Immature natural killer cell (primary cell): ENCODE measurements at regions not wholly inside any gene's neighbourhood (a gene's known extent, or its start where the extent isn't known, plus 50 kb on each side); places are given as distances from the start of the nearest gene placed in this dataset.
A peak's percentile ranks its signal among the peaks of the same experiment; 100 is the strongest.

ENCODE experiments used
- DNase-seq, 3 donors: peaks; one replicate each; pipeline ENCODE4 v3.0.0; 2022; ENCODE audit warnings: mixed read lengths in 1 of 3
- H3K27ac Mint-ChIP-seq, 6 donors: one replicate each; pipeline ENCODE4 v1.8.0; 2020; ENCODE audit warnings: mixed read lengths in 6 of 6, mild to moderate bottlenecking in 5 of 6, inconsistent platforms in 4 of 6, moderate library complexity in 3 of 6
- H3K27me3 Mint-ChIP-seq, 3 donors: one replicate each; pipeline ENCODE4 v1.8.0; 2020 to 2021; ENCODE audit warnings: low read depth in 3 of 3, mild to moderate bottlenecking in 3 of 3, mixed read lengths in 3 of 3, moderate library complexity in 3 of 3, inconsistent platforms in 1 of 3
- H3K36me3 Mint-ChIP-seq, 3 donors: one replicate each; pipeline ENCODE4 v1.8.0; 2020; ENCODE audit warnings: mixed read lengths in 3 of 3, inconsistent platforms in 2 of 3, mild to moderate bottlenecking in 2 of 3
- H3K4me1 Mint-ChIP-seq, 2 donors: one replicate each; pipeline ENCODE4 v1.8.0; 2020; ENCODE audit warnings: inconsistent platforms in 2 of 2, mild to moderate bottlenecking in 2 of 2, mixed read lengths in 2 of 2, moderate library complexity in 1 of 2
- H3K4me3 Mint-ChIP-seq, 5 donors: one replicate each; pipeline ENCODE4 v1.8.0; 2020; ENCODE audit warnings: mild to moderate bottlenecking in 5 of 5, mixed read lengths in 5 of 5, inconsistent platforms in 3 of 5, moderate library complexity in 3 of 5
- H3K9me3 Mint-ChIP-seq, 6 donors: one replicate each; pipeline ENCODE4 v1.8.0; 2020; ENCODE audit warnings: mild to moderate bottlenecking in 6 of 6, mixed read lengths in 6 of 6, inconsistent platforms in 4 of 6, moderate library complexity in 3 of 6

DNA sequence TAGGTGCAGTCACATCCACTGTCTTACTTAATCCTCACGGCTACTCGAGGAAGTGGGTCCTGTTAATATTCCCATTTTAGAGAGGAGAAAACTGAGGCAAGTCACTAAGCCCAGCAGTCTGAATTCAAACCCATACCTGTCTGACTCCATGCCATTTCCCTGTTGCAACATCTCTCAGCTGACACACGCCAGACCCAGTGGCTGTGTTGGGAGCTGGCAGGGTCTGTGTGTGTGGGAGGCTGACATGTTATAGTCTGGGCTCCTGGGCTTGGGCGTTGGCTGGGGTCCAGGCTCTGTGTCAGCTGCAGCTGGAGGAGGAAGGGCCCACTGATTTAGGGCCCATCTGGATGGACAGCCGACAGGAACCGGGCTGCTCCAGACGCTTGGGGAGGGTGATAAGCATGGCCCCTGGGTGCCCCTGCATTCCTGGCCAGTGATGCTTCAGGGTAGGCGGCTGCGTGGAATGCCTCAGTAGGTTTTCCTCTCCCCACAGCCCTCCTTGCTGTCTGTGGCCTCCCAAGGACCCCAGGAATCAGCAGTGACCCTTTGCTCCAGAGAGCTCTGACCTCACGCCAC is 562.5 kb downstream of the MN1 start:
- Mint-ChIP-seq H3K4me1 (no peaks in the 10 kb centered on the region), H3K4me3 (no peak overlapping the region), H3K36me3 (no peaks in the 10 kb centered on the region), H3K9me3 (no peaks in the 10 kb centered on the region), H3K27me3 (peaks cover 2% of the 10 kb centered on the region in 3 donors), H3K27ac (no peak overlapping the region)
- DNase-seq, result no peak

DNA sequence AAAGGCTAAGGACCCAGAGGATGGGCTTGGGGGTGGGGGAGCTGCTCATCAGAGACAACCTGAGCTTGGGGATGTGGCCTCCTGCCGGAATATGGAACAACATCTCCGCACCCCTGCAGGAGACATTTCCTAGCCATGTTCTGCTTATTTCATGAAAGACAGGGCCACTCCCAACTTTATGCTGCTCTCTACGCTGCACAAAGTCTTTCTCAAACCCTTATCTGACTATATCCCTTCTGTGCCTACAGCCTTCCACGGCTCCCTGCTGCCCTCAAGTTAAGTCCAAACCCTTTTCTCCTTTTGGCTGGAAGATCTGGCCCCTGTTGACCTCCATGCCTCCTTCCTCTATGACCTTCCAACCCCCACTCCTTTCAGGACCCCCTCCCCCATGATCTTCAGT is 562.0 kb downstream of the MN1 start:
- H3K4me3 Mint-ChIP-seq, result no peak overlapping the region
- H3K9me3 Mint-ChIP-seq, result no peaks in the 10 kb centered on the region
- H3K4me1 Mint-ChIP-seq, result no peaks in the 10 kb centered on the region

DNA sequence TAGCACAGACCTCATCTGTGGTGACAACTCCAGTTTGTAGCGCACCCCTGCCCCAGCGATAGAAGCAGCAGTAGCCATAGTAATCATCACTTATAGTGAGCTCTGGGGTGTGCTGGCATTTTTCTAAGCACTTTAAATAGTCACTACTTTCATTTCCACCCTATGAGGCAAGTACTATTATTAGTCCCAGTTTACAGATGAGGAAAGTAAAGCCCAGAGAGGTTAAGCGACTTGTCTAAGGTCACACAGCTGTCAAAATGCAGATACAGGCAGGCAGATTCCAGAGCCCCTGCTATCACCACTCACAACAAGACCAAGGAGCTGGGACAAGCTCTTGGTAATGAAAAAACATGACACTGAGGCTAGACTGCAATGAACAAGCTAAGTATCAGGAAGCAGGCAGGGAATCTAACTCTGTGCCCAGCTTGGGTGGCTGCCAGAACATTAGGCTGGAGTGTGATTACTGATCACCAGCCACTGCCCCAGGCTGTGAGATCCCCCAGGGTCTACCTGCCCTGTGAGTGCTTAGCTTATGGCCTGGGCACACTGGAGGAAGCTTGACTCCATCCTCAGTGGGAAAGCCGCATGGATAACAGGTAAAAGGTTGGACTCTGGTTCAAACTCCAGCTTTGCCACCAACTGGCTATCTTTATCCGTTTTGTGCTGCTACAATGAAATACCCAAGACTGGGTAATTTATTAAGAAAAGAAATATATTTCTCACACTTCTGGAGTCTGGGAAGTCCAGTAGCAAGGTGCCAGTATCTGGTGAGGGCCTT is 561.1 kb downstream of the MN1 start:
- no peak overlapping the region for H3K27ac Mint-ChIP-seq
- no peak overlapping the region for H3K4me3 Mint-ChIP-seq
- H3K27me3 Mint-ChIP-seq, result peaks cover 2% of the 10 kb centered on the region in 3 donors
- H3K36me3 Mint-ChIP-seq, result no peaks in the 10 kb centered on the region
- DNase-seq, result no peak
- H3K9me3 Mint-ChIP-seq, result no peaks in the 10 kb centered on the region
- no peaks in the 10 kb centered on the region for H3K4me1 Mint-ChIP-seq

More for the DNA sequence above, 562.0 kb downstream of the MN1 start:
- Mint-ChIP-seq H3K27me3 (peaks cover 2% of the 10 kb centered on the region in 3 donors), H3K27ac (no peak overlapping the region), H3K36me3 (no peaks in the 10 kb centered on the region)
- no peak for DNase-seq

DNA sequence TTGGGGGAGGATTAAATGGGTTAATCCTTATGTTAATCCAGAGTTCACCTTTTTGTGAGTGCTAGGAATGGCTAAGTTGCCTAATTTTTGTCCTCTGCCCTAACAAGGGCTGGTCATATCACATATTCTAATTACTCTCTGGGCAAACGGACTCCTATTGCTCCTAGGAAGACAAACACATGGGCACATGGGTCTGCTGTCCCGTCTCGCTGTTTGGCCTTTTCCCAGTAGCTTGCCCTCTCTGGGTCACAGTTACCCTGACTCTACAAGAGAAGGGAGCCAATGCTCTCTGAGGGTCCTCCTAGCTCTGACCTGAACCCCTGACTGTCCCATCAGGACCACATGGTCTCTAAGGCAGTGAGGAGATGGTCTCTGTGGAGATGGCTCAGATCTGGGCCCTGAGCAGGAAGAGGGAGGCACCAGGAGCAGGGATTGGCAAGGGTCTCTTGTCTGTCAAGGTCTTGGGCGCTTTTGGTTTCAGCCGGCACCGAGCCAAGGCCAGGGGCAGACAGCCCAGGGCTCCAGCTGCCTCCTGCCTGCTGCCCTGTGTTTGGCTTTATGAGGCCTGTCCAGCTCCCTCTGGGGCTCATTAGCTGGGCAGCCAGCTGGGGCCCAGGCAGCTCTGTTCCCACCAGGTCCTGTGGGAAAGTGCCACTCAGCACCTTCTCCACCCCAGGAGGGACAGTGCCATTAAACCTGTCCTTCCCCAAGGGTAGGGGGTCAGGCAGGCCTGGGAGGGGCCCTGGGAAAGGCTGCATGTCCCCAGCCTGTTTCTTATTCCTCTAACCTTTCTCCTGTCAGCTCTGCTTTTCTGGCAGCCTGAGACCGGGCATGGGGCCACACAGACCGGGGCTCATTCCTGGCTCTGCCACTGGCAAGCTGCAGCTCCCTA is 559.9 kb downstream of the MN1 start:
- Mint-ChIP-seq H3K27ac (no peak overlapping the region), H3K9me3 (no peaks in the 10 kb centered on the region), H3K4me1 (no peaks in the 10 kb centered on the region), H3K36me3 (no peaks in the 10 kb centered on the region), H3K27me3 (peaks cover 0 to 4% (median 3%) of the 10 kb centered on the region in 3 donors), H3K4me3 (no peak overlapping the region)
- DNase-seq, result no peak

DNA sequence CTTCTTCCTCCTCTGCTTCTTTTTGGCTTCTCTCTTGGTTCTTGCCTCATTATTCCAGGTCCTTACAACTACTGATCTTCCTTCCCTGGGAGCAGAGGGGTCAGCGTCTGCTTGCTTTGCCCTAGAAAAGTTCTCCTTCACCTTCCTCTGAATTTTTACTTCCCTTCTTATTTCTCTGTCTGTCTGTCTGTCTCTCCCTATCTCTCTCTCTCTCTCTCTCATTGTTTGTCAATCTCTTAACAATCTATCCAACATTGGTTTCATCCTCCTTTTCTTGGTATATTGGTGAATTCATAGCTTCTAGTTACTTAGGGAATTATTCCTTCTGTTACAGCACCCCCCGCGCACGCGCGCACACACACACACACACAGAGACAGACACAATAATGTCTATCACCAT is 559.1 kb downstream of the MN1 start:
- Mint-ChIP-seq H3K4me1 (peaks cover 4 to 7% of the 10 kb centered on the region in 2 donors), H3K27ac (no peak overlapping the region), H3K9me3 (no peaks in the 10 kb centered on the region), H3K36me3 (no peaks in the 10 kb centered on the region), H3K4me3 (no peak overlapping the region), H3K27me3 (peaks cover 0 to 6% (median 4%) of the 10 kb centered on the region in 3 donors)
- DNase-seq, result no peak

DNA sequence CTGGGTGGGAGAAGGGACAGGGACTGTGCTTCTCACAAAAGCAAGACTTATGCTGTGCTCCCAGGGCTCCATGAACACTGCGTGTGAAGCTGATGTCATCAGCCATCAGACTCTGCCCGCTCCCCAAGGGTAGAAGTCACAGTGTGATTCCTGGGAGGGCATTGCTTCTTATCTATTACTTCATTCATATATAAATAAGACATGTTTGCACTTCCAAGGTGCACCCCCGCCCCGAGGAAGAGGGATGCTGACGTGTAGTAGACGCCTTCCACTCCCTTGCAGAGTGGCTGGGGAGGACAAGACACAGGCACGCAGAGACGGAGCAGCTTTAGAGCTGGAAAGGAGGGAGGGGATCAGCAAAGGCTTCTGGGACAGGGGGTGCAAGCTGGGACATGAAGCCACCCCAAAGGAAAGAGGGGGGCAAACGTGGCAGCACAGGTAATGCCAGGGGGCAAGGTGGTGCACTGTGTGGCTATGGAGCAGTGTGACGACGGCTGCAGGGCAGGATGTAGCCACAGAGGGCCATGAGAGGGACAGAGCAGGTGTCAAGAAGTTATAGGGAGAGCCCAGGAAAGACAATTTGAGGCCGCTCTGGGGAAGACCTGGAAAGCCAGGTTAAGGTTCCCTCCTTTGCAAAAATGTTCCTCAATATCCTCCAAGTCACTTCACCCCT is 558.5 kb downstream of the MN1 start:
- H3K9me3 Mint-ChIP-seq, result no peaks in the 10 kb centered on the region
- no peak overlapping the region for H3K27ac Mint-ChIP-seq
- no peaks in the 10 kb centered on the region for H3K36me3 Mint-ChIP-seq
- peaks cover 0 to 6% (median 4%) of the 10 kb centered on the region in 3 donors for H3K27me3 Mint-ChIP-seq
- H3K4me3 Mint-ChIP-seq, result no peak overlapping the region
- peaks cover 8 to 13% of the 10 kb centered on the region in 2 donors for H3K4me1 Mint-ChIP-seq
- no peak for DNase-seq

DNA sequence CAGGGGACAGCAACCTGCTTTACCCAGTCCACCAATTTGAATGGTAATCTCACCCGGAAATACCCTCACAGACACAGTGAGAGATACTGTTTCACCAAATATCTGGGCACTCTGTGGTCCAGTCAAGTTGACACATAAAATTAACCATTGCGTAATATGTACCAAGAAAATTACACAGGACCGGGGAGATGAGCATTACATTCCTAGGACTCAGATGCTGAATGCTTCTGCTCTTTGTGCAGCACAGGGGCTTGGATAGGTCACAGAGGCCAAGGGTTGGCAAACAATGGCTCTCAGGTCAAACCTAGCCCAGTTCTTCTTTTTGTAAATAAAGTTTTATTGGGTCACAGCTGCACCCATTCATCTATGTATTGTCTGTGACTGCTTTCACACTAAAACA is 557.2 kb downstream of the MN1 start:
- no peak overlapping the region for H3K27ac Mint-ChIP-seq
- no peaks in the 10 kb centered on the region for H3K9me3 Mint-ChIP-seq
- no peaks in the 10 kb centered on the region for H3K36me3 Mint-ChIP-seq
- H3K4me1 Mint-ChIP-seq, result peaks cover 8 to 13% of the 10 kb centered on the region in 2 donors
- DNase-seq, result no peak
- peaks cover 0 to 6% (median 4%) of the 10 kb centered on the region in 3 donors for H3K27me3 Mint-ChIP-seq
- no peak overlapping the region for H3K4me3 Mint-ChIP-seq

DNA sequence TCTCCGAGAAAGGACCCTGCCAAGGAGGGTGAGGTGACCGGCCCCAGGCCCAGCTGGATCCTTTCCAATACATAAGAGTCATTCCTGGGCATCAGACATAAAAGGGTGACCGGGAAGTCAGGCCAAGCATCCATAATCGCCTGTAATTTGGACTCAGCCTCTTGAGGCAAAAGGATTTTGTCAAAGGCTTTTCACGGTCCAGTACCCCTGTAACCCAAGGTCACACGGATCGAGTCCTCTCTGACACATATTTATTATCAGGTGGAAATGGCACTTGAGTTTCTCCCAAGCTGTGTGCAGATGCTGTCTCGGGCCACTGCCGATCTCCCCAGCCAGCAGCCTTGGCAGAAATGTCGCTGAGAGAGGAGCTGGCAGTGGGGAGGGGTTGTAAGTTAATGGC is 556.5 kb downstream of the MN1 start:
- H3K4me1 Mint-ChIP-seq, result peaks cover 8 to 13% of the 10 kb centered on the region in 2 donors
- no peak for DNase-seq
- no peak overlapping the region for H3K27ac Mint-ChIP-seq
- no peaks in the 10 kb centered on the region for H3K36me3 Mint-ChIP-seq
- H3K4me3 Mint-ChIP-seq, result no peak overlapping the region
- no peaks in the 10 kb centered on the region for H3K9me3 Mint-ChIP-seq
- peaks cover 0 to 4% (median 4%) of the 10 kb centered on the region in 3 donors for H3K27me3 Mint-ChIP-seq

DNA sequence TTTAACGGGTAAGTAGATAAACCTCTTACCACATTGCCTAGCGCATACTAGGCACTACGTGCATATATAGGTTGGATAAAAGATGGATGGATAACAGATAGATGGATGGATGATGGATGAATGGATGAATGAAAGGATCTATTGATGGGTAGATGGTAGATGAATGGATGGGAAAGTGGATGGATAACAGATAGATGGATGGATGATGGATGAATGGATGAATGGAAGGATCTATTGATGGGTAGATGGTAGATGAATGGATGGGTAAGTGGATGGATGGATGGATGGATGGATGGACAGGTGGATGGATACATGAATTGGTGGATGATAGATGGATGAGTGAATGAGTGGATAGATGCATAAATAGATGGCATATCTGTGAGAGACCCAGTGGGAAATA is 555.0 kb downstream of the MN1 start:
- no peak for DNase-seq
- Mint-ChIP-seq H3K4me1 (peaks cover 8 to 13% of the 10 kb centered on the region in 2 donors), H3K27ac (no peak overlapping the region), H3K36me3 (no peaks in the 10 kb centered on the region), H3K4me3 (no peak overlapping the region), H3K9me3 (no peaks in the 10 kb centered on the region), H3K27me3 (peaks cover 0 to 5% (median 4%) of the 10 kb centered on the region in 3 donors)

DNA sequence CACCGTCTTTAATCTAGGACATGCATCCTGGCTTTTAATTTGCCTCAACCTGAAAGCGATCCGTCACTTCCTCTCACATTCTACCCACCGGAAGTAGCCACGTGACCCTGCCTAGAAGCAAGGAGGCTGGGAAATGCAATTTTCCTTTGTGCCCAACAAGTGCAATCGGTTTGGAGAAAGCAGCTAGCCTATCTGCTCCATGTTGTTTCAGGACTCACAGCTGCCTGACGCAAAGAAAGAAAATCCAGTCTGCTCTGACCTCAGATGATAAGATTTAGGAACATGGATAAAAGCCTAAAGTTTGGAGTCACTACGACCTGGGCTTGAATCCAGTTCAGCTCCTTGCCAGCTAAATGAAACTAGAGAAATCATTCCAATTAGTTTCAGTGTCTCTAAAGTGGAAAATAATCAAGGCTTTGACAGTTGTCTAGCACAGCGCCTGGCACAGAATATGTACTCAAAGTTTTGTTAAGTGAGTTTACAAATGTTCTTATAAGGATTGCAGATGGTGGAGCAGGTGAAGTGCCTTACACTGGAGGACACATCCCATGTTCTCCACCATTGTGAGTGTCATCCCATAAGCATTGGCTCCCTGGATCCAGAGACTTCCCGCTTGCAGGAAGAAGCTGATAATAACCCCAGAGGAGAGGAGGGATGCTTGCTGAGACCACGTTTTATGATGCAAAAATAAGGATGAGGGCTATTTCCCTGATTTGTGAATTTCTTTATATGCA is 553.7 kb downstream of the MN1 start:
- H3K36me3 Mint-ChIP-seq, result no peaks in the 10 kb centered on the region
- H3K9me3 Mint-ChIP-seq, result no peaks in the 10 kb centered on the region
- no peak overlapping the region for H3K27ac Mint-ChIP-seq
- H3K27me3 Mint-ChIP-seq, result peaks cover 3 to 5% (median 4%) of the 10 kb centered on the region in 3 donors
- peak overlapping the region in 1 of 5 donors; percentile 18 for H3K4me3 Mint-ChIP-seq
- H3K4me1 Mint-ChIP-seq, result peaks cover 8 to 13% of the 10 kb centered on the region in 2 donors
- DNase-seq, result no peak

DNA sequence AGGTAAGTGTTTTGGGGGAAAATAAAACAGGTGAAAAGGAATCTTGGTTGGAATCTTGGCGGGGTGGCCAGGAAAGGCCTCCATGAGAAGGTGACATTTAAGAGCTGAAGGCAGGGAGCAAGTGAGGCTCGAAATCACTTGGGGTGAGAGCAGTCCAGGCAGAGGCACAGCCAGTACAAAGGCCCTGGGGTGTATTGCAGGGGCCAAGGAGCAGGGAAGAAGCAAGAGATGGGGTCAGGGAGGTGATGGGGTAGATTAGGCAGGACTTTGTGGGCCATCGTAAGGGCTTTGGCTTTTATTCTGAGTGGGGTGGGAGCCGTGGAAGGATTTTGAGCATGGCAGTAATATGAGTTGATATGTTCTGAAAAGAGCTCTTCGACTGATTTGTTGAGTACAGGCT is 551.1 kb downstream of the MN1 start:
- H3K27ac Mint-ChIP-seq, result no peak overlapping the region
- peaks cover 8 to 13% of the 10 kb centered on the region in 2 donors for H3K4me1 Mint-ChIP-seq

DNA sequence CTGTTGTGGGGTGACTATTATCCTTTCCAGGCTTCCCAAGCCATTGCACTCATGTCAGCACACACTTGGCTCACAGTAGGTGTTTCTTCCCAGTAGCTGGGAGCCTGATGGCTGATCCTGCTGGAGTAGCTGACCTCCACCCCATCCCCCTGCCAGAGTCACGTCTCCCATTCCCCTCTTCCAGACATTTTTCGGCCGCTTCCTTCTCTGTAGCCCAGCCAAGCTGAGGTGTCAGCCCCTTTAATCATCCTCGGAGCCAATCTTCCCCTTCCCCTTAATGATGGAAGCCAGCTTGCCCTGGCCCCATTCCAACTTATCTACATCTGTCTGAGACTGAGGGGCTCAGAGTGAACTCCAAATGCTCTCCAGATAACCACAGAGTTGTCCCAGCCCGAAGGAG is 550.7 kb downstream of the MN1 start:
- Mint-ChIP-seq H3K27ac (no peak overlapping the region), H3K9me3 (peaks cover 5 to 13% (median 8%) of the 10 kb centered on the region in 6 donors), H3K36me3 (peaks cover 3 to 5% (median 4%) of the 10 kb centered on the region in 3 donors), H3K4me1 (peaks cover 8 to 13% of the 10 kb centered on the region in 2 donors), H3K4me3 (no peak overlapping the region), H3K27me3 (peaks cover 2 to 7% (median 4%) of the 10 kb centered on the region in 3 donors)
- DNase-seq, result no peak

More for the DNA sequence above, 551.1 kb downstream of the MN1 start:
- H3K9me3 Mint-ChIP-seq, result peaks cover 2 to 8% (median 4%) of the 10 kb centered on the region in 6 donors
- no peak for DNase-seq
- H3K36me3 Mint-ChIP-seq, result peaks cover 0 to 2% (median 1%) of the 10 kb centered on the region in 3 donors
- H3K4me3 Mint-ChIP-seq, result no peak overlapping the region
- H3K27me3 Mint-ChIP-seq, result peaks cover 2 to 7% (median 4%) of the 10 kb centered on the region in 3 donors

DNA sequence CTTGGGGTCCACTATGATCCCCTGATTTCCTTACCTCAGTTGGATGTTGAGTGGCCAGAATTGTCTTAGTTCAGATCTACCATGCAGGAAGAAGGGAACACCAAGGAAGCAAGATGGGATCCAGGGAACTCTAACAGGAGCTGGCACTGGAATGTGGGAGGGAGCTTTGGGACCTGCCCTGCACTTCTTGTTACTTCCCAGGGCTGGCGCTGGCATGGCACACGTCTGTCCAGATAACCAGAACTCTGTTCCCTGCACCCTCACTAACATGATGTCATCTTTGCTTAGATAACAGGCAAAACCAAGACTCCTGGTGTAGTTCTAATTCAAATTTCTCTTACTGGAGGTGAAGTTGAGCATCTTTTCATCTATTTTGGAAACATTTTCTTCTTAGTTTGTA is 550.0 kb downstream of the MN1 start:
- Mint-ChIP-seq H3K4me3 (no peak overlapping the region), H3K27ac (no peak overlapping the region), H3K4me1 (peaks cover 8 to 13% of the 10 kb centered on the region in 2 donors), H3K9me3 (peaks cover 5 to 16% (median 10%) of the 10 kb centered on the region in 6 donors), H3K27me3 (peaks cover 3 to 7% (median 4%) of the 10 kb centered on the region in 3 donors), H3K36me3 (peaks cover 3 to 5% (median 4%) of the 10 kb centered on the region in 3 donors)
- no peak for DNase-seq
